PC-3 (cell line): ENCODE measurements at regions not wholly inside any gene's neighbourhood (a gene's known extent, or its start where the extent isn't known, plus 50 kb on each side); places are given as distances from the start of the nearest gene placed in this dataset.
A peak's percentile ranks its signal among the peaks of the same experiment; 100 is the strongest.

Source experiments
- ATAC-seq: fragments of 200-7000 bp; cut with Tn5 transposase; 2 replicates; pipeline ENCODE4 v1.9.1; 2020; ENCODE audit warnings: mild to moderate bottlenecking, moderate library complexity
- BruUV-seq: library from RNA; stranded (reverse); fragments of 400-500 nt; replicated peaks from 2 replicates; lab custom pipeline; 2021; lab: Mats Ljungman, UMichigan
- CTCF ChIA-PET: fragments of 300-600 bp; sonication (Branson Sonifier 250); formaldehyde crosslinking; loops from one replicate; lab custom pipeline; 2022; ENCODE audit warnings: antibody characterized with exemption; lab: Charles Lee
- POLR2A ChIA-PET: fragments of 300-600 bp; sonication (Branson Sonifier 250); formaldehyde crosslinking; loops from one replicate; lab custom pipeline; 2022; ENCODE audit warnings: antibody characterized with exemption; ENCODE audit not compliant: unreplicated experiment; lab: Charles Lee
- DNase-seq: peaks from one replicate; pipeline ENCODE4 v3.0.0-alpha.2; 2015
- H2AFZ ChIP-seq: fragments of 300-600 bp; sonication (generic); 2 replicates; pipeline ENCODE4 v1.6.0; 2016; ENCODE audit warnings: antibody characterized with exemption, low read length
- H3F3A ChIP-seq: fragments of 300-600 bp; sonication (generic); one replicate; pipeline ENCODE4 v1.6.0; 2017; ENCODE audit warnings: antibody characterized with exemption, low read length, control low read depth, mild to moderate bottlenecking; ENCODE audit not compliant: unreplicated experiment
- H3K27ac ChIP-seq: fragments of 300-600 bp; sonication (generic); 2 replicates; pipeline ENCODE4 v1.5.1; 2016; ENCODE audit warnings: mild to moderate bottlenecking, low read length
- H3K27me3 ChIP-seq: fragments of 300-600 bp; sonication (generic); 2 replicates; pipeline ENCODE4 v1.6.1; 2016; ENCODE audit warnings: low read length, mixed read lengths
- H3K36me3 ChIP-seq: fragments of 300-600 bp; sonication (generic); 2 replicates; pipeline ENCODE4 v1.6.1; 2016; ENCODE audit warnings: low read depth, mixed run types, low read length, mixed read lengths
- H3K4me1 ChIP-seq: fragments of 300-600 bp; sonication (generic); 2 replicates; pipeline ENCODE4 v1.5.1; 2016; ENCODE audit warnings: low read length; ENCODE audit not compliant: insufficient read depth
- H3K4me2 ChIP-seq: fragments of 300-600 bp; sonication (generic); 2 replicates; pipeline ENCODE4 v1.6.0; 2016; ENCODE audit warnings: low read length
- H3K4me3 ChIP-seq: fragments of 300-600 bp; sonication (generic); 2 replicates; pipeline ENCODE4 v1.5.1; 2016; ENCODE audit warnings: mild to moderate bottlenecking, low read length, mixed read lengths
- H3K79me2 ChIP-seq: fragments of 300-600 bp; sonication (generic); 2 replicates; pipeline ENCODE4 v1.6.1; 2017; ENCODE audit warnings: low read length, mixed read lengths
- H3K9ac ChIP-seq: fragments of 300-600 bp; sonication (generic); 2 replicates; pipeline ENCODE4 v1.6.0; 2016; ENCODE audit warnings: mild to moderate bottlenecking, low read length
- H3K9me2 ChIP-seq: fragments of 300-600 bp; sonication (generic); replicated peaks from 2 replicates; pipeline ENCODE4 v1.6.1; 2016; ENCODE audit warnings: mixed run types, low read length, mixed read lengths
- H3K9me3 ChIP-seq: fragments of 300-600 bp; sonication (generic); 2 replicates; pipeline ENCODE4 v1.6.1; 2016; ENCODE audit warnings: low read length, mixed read lengths
- H4K20me1 ChIP-seq: fragments of 300-600 bp; sonication (generic); 2 replicates; pipeline ENCODE4 v1.6.1; 2016; ENCODE audit warnings: low read length, mixed read lengths
- CTCF ChIP-seq: fragments of 300-600 bp; sonication (generic); conservative IDR thresholded peaks from 2 replicates; pipeline ENCODE4 v1.5.1; 2017; ENCODE audit warnings: antibody characterized with exemption, low read depth, mild to moderate bottlenecking, low read length
- EZH2 ChIP-seq: fragments of 300-600 bp; sonication (generic); IDR thresholded peaks from one replicate; pipeline ENCODE4 v1.6.1; 2017; ENCODE audit warnings: antibody characterized with exemption, mild to moderate bottlenecking, low read length; ENCODE audit not compliant: unreplicated experiment
- EZH2phosphoT487 ChIP-seq: fragments of 300-600 bp; sonication (generic); IDR thresholded peaks from 2 replicates; pipeline ENCODE4 v1.6.1; 2018; ENCODE audit warnings: mild to moderate bottlenecking, antibody characterized with exemption, low read length, borderline replicate concordance
- intact Hi-C: fragments of 100-400 bp; cut with micrococcal nuclease; formaldehyde crosslinking; loops from 2 replicates; pipeline ENCODE4 v1.9.0; 2023

- H3K9me2 ChIP-seq = no peaks in the 10 kb centered on the region
- H3K4me2 ChIP-seq = no peak overlapping the region
- H3K36me3 ChIP-seq = no peaks in the 10 kb centered on the region
- H3K79me2 ChIP-seq = no peaks in the 10 kb centered on the region
- CTCF ChIA-PET = no interaction called here
- no peaks in the 10 kb centered on the region for H3F3A ChIP-seq
- no peak overlapping the region for H3K4me3 ChIP-seq
- H3K9ac ChIP-seq = no peak overlapping the region
- no peaks in the 10 kb centered on the region for H3K4me1 ChIP-seq
- H4K20me1 ChIP-seq = no peaks in the 10 kb centered on the region
- POLR2A ChIA-PET = no interaction called here
- no TSS peak for BruUV-seq
- H2AFZ ChIP-seq = no peak overlapping the region
- ATAC-seq (peak; percentile 22; the same call in 1 of the 2 replicates), DNase-seq (no peak)
- intact Hi-C loops = no loop called here
- no peaks in the 10 kb centered on the region for H3K9me3 ChIP-seq
- no peak for TF ChIP-seq EZH2
- TF ChIP-seq CTCF = no peak
- no peak overlapping the region for H3K27ac ChIP-seq
- H3K27me3 ChIP-seq = peaks cover 22% of the 10 kb centered on the region; the same call in 1 of the 2 replicates
Observed at GRCh38 chr14:55944757-55945156, 173.5 kb upstream of the PELI2 start.

GRCh38 chr14:55946231-55946630 lies 172.0 kb upstream of the PELI2 start:
- CTCF ChIA-PET = no interaction called here
- H3K9ac ChIP-seq = no peak overlapping the region
- no peaks in the 10 kb centered on the region for H3K79me2 ChIP-seq
- H3K27me3 ChIP-seq = peaks cover 30% of the 10 kb centered on the region; the same call in 1 of the 2 replicates
- intact Hi-C loops = no loop called here
- ATAC-seq (no peak), DNase-seq (no peak)
- no peak overlapping the region for H3K4me2 ChIP-seq
- H3K4me3 ChIP-seq = no peak overlapping the region
- no peaks in the 10 kb centered on the region for H3F3A ChIP-seq
- TF ChIP-seq CTCF (no peak), EZH2phosphoT487 (no peak), EZH2 (no peak)
- POLR2A ChIA-PET = no interaction called here
- H3K36me3 ChIP-seq = no peaks in the 10 kb centered on the region
- no peaks in the 10 kb centered on the region for H3K9me2 ChIP-seq
- no peak overlapping the region for H3K27ac ChIP-seq
- BruUV-seq = no TSS peak
- no peak overlapping the region for H2AFZ ChIP-seq
- H3K4me1 ChIP-seq = no peaks in the 10 kb centered on the region
- no peaks in the 10 kb centered on the region for H4K20me1 ChIP-seq
- H3K9me3 ChIP-seq = no peaks in the 10 kb centered on the region

GRCh38 chr14:55948399-55948798 lies 169.8 kb upstream of the PELI2 start:
- no peak overlapping the region for H3K9ac ChIP-seq
- H3K27ac ChIP-seq = no peak overlapping the region
- H4K20me1 ChIP-seq = no peaks in the 10 kb centered on the region
- H3F3A ChIP-seq = no peaks in the 10 kb centered on the region
- intact Hi-C loops = no loop called here
- H3K36me3 ChIP-seq = no peaks in the 10 kb centered on the region
- no peak overlapping the region for H3K4me3 ChIP-seq
- no peaks in the 10 kb centered on the region for H3K79me2 ChIP-seq
- no peak overlapping the region for H2AFZ ChIP-seq
- no peaks in the 10 kb centered on the region for H3K9me3 ChIP-seq
- CTCF ChIA-PET = no interaction called here
- H3K27me3 ChIP-seq = peaks cover 46% of the 10 kb centered on the region
- DNase-seq = no peak
- no peaks in the 10 kb centered on the region for H3K4me1 ChIP-seq
- TF ChIP-seq CTCF = no peak
- POLR2A ChIA-PET = no interaction called here
- no peak for ATAC-seq
- BruUV-seq = no TSS peak
- H3K9me2 ChIP-seq = no peaks in the 10 kb centered on the region
- no peak overlapping the region for H3K4me2 ChIP-seq
